ENCODE measurements at regions not wholly inside any gene's neighbourhood (a gene's known extent, or its start where the extent isn't known, plus 50 kb on each side); places are given as distances from the start of the nearest gene placed in this dataset.

GRCh38 chrX:44667771-44668170, 125.1 kb upstream of the FUNDC1 start:
- TF ChIP-seq CTCF (conservative IDR thresholded peaks at IDR 0.05; ENCODE audit: low read depth, low read length) = no peak
- TF ChIP-seq EZH2 (IDR thresholded peaks at IDR 0.05; ENCODE audit: borderline replicate concordance, low read depth, low read length, poor library complexity, severe bottlenecking) = no peak
